ENCODE measurements at regions not wholly inside any gene's neighbourhood (a gene's known extent, or its start where the extent isn't known, plus 50 kb on each side); places are given as distances from the start of the nearest gene placed in this dataset.

GRCh38 chr13:103878891-103879605 lies 812.8 kb upstream of the SLC10A2 start:
- WGBS, 2 donors (ENCODE audit: low coverage in 1 of 2): 63 to 69% methylated on average over 2 of the region's 2 CpGs
- no peak overlapping the region for H3K4me3 ChIP-seq

GRCh38 chr13:103876571-103876970 lies 810.4 kb upstream of the SLC10A2 start:
- Histone ChIP-seq H3K36me3 (no peaks in the 10 kb centered on the region), H3K9me3 (no peaks in the 10 kb centered on the region), H3K4me1 (no peaks in the 10 kb centered on the region), H3K27ac (no peak overlapping the region), H3K27me3 (no peaks in the 10 kb centered on the region), H3K4me3 (no peak overlapping the region)
- no peak for TF ChIP-seq EP300 (IDR thresholded peaks at IDR 0.05)
- TF ChIP-seq POLR2AphosphoS5 (IDR thresholded peaks at IDR 0.05): no peak
- TF ChIP-seq POLR2A (IDR thresholded peaks at IDR 0.05): no peak
- no peak for TF ChIP-seq CTCF (IDR thresholded peaks at IDR 0.05)
- ATAC-seq: no peak
- WGBS, 2 donors (ENCODE audit: low coverage in 1 of 2): 82 to 86% methylated on average over 5 to 6 of the region's 6 CpGs

More at GRCh38 chr13:103878891-103879605, 812.8 kb upstream of the SLC10A2 start:
- no peaks in the 10 kb centered on the region for H3K27me3 ChIP-seq
- H3K9me3 ChIP-seq: no peaks in the 10 kb centered on the region
- H3K27ac ChIP-seq: no peak overlapping the region
- no peaks in the 10 kb centered on the region for H3K36me3 ChIP-seq
- H3K4me1 ChIP-seq: peaks cover 0 to 5% (median 0%) of the 10 kb centered on the region in 3 donors
- TF ChIP-seq EP300 (IDR thresholded peaks at IDR 0.05): no peak
- no peak for TF ChIP-seq POLR2AphosphoS5 (IDR thresholded peaks at IDR 0.05)
- TF ChIP-seq CTCF (IDR thresholded peaks at IDR 0.05): no peak
- no peak for TF ChIP-seq POLR2A (IDR thresholded peaks at IDR 0.05)
- ATAC-seq: no peak

- no peak for ATAC-seq
- Histone ChIP-seq H3K4me3 (no peak overlapping the region), H3K36me3 (no peaks in the 10 kb centered on the region), H3K4me1 (no peaks in the 10 kb centered on the region), H3K27ac (no peak overlapping the region), H3K9me3 (no peaks in the 10 kb centered on the region), H3K27me3 (no peaks in the 10 kb centered on the region)
- WGBS, 2 donors (ENCODE audit: low coverage in 1 of 2): 78 to 79% methylated on average over 4 of the region's 4 CpGs
- TF ChIP-seq POLR2A (IDR thresholded peaks at IDR 0.05) (no peak), CTCF (IDR thresholded peaks at IDR 0.05) (no peak)
These were observed 807.5 kb upstream of the SLC10A2 start for GRCh38 chr13:103873725-103874124.

GRCh38 chr13:103866048-103866447 lies 799.8 kb upstream of the SLC10A2 start:
- TF ChIP-seq POLR2AphosphoS5 (IDR thresholded peaks at IDR 0.05) (no peak), EP300 (IDR thresholded peaks at IDR 0.05) (no peak), POLR2A (IDR thresholded peaks at IDR 0.05) (no peak), CTCF (IDR thresholded peaks at IDR 0.05) (no peak)
- WGBS, 2 donors (ENCODE audit: low coverage in 1 of 2): 87 to 90% methylated on average over 3 to 4 of the region's 8 CpGs
- no peak for ATAC-seq
- H3K27ac ChIP-seq: no peak overlapping the region
- no peaks in the 10 kb centered on the region for H3K9me3 ChIP-seq
- no peaks in the 10 kb centered on the region for H3K4me1 ChIP-seq
- no peak overlapping the region for H3K4me3 ChIP-seq
- no peaks in the 10 kb centered on the region for H3K27me3 ChIP-seq
- no peaks in the 10 kb centered on the region for H3K36me3 ChIP-seq

- H3K4me1 ChIP-seq: no peaks in the 10 kb centered on the region
These were observed 796.3 kb upstream of the SLC10A2 start for GRCh38 chr13:103862525-103862924.

More at GRCh38 chr13:103862525-103862924, 796.3 kb upstream of the SLC10A2 start:
- 86 to 87% methylated on average over 4 of the region's 4 CpGs for WGBS, 2 donors (ENCODE audit: low coverage in 1 of 2)
- Histone ChIP-seq H3K4me3 (no peak overlapping the region), H3K27me3 (no peaks in the 10 kb centered on the region), H3K36me3 (no peaks in the 10 kb centered on the region), H3K27ac (no peak overlapping the region), H3K9me3 (no peaks in the 10 kb centered on the region)
- ATAC-seq: no peak
- no peak for TF ChIP-seq POLR2AphosphoS5 (IDR thresholded peaks at IDR 0.05)
- no peak for TF ChIP-seq CTCF (IDR thresholded peaks at IDR 0.05)
- TF ChIP-seq EP300 (IDR thresholded peaks at IDR 0.05): no peak
- TF ChIP-seq POLR2A (IDR thresholded peaks at IDR 0.05): no peak

All from gastroesophageal sphincter (tissue), 4 donors.